GM12864 (cell line): ENCODE measurements at regions not wholly inside any gene's neighbourhood (a gene's known extent, or its start where the extent isn't known, plus 50 kb on each side); places are given as distances from the start of the nearest gene placed in this dataset.

ENCODE experiments used
- DNase-seq: peaks from one replicate; pipeline ENCODE4 v3.0.0-alpha.2; 2011; ENCODE audit warnings: low read depth
- H3K4me3 ChIP-seq: 2 replicates; pipeline ENCODE4 v1.5.1; 2011; ENCODE audit warnings: mild to moderate bottlenecking, low read depth, low read length, control low read depth
- CTCF ChIP-seq: IDR thresholded peaks from 2 replicates; pipeline ENCODE4 v1.5.1; 2011; ENCODE audit warnings: low read depth, mild to moderate bottlenecking, moderate library complexity, low read length, control low read depth, inconsistent platforms; ENCODE audit errors: missing control alignments

- TF ChIP-seq CTCF, result no peak
- no peak overlapping the region for H3K4me3 ChIP-seq
- no peak for DNase-seq
Observed at GRCh38 chr5:125381290-125381689, 634.9 kb upstream of the ZNF608 start.

DNA sequence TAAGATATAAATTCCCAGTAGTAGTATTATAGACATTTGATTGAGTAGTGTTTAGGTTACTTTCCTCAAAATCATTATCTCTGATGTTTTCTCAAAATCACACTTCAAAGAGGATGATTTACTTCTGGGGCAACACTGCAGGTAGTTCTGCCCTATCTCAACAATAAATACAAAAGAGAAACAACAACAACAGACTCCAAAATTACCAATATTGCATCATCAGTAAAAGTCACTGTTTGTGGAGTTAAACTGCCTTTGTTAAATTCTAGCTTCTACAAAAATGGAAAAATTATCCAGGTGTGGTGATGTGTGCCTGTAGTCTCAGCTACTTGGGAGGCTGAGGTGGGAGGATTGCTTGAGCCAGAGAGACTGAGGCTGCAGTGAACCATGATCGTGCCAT is 637.6 kb upstream of the ZNF608 start:
- DNase-seq, result no peak

GRCh38 chr5:125390326-125390725 is 643.9 kb upstream of the ZNF608 start:
- no peak for DNase-seq
- H3K4me3 ChIP-seq, result no peak overlapping the region
- no peak for TF ChIP-seq CTCF

More for the DNA sequence above, 637.6 kb upstream of the ZNF608 start:
- H3K4me3 ChIP-seq, result no peak overlapping the region
- TF ChIP-seq CTCF, result no peak

GRCh38 chr5:125393221-125393815 is 646.9 kb upstream of the ZNF608 start:
- no peak for TF ChIP-seq CTCF

GRCh38 chr5:125394661-125395280 is 648.3 kb upstream of the ZNF608 start:
- DNase-seq, result no peak
- no peak overlapping the region for H3K4me3 ChIP-seq
- TF ChIP-seq CTCF, result no peak

More at GRCh38 chr5:125393221-125393815, 646.9 kb upstream of the ZNF608 start:
- DNase-seq, result no peak
- no peak overlapping the region for H3K4me3 ChIP-seq

GRCh38 chr5:125396462-125396861 is 650.0 kb upstream of the ZNF608 start:
- DNase-seq, result no peak
- H3K4me3 ChIP-seq, result no peak overlapping the region
- TF ChIP-seq CTCF, result no peak

GRCh38 chr5:125398466-125398865 is 652.0 kb upstream of the ZNF608 start:
- no peak for DNase-seq
- TF ChIP-seq CTCF, result no peak
- no peak overlapping the region for H3K4me3 ChIP-seq
